ENCODE measurements at regions not wholly inside any gene's neighbourhood (a gene's known extent, or its start where the extent isn't known, plus 50 kb on each side); places are given as distances from the start of the nearest gene placed in this dataset.

DNA sequence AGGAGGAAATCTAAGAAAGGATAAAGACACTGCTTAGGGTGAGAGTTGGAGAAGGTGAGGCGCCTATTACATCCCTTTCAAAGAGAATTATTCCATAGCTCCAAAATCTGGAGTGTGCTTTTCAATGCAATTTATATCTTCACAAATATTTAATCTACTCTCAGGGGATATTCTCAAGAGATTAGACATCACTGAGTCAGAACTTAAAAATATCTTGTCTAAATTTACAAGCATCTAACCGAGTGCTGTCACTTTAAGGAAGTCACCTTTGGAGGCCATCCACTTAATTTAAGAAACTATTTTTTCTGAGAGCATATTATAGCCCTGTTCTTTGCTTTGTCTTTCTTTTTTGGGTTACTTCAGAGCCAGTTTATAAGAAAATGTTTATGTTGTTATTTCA, 134.6 kb downstream of the TNFSF18 start:
- no peaks in the 10 kb centered on the region for H3K9me3 ChIP-seq (ENCODE audit: low read length)
- TF ChIP-seq TAF1 (IDR thresholded peaks at IDR 0.05; ENCODE audit: low read depth) (no peak), MXI1 (conservative IDR thresholded peaks at IDR 0.05; ENCODE audit: poor library complexity, severe bottlenecking) (no peak), EP300 (conservative IDR thresholded peaks at IDR 0.05; ENCODE audit: poor library complexity, severe bottlenecking) (no peak), POLR2AphosphoS5 (IDR thresholded peaks at IDR 0.05) (no peak), RAD21 (conservative IDR thresholded peaks at IDR 0.05) (no peak), EZH2 (IDR thresholded peaks at IDR 0.05; ENCODE audit: borderline replicate concordance, insufficient read depth, low read length, poor library complexity, severe bottlenecking) (no peak), SMC3 (conservative IDR thresholded peaks at IDR 0.05; ENCODE audit: poor library complexity) (no peak)
- TF ChIP-seq, protein P1, sequence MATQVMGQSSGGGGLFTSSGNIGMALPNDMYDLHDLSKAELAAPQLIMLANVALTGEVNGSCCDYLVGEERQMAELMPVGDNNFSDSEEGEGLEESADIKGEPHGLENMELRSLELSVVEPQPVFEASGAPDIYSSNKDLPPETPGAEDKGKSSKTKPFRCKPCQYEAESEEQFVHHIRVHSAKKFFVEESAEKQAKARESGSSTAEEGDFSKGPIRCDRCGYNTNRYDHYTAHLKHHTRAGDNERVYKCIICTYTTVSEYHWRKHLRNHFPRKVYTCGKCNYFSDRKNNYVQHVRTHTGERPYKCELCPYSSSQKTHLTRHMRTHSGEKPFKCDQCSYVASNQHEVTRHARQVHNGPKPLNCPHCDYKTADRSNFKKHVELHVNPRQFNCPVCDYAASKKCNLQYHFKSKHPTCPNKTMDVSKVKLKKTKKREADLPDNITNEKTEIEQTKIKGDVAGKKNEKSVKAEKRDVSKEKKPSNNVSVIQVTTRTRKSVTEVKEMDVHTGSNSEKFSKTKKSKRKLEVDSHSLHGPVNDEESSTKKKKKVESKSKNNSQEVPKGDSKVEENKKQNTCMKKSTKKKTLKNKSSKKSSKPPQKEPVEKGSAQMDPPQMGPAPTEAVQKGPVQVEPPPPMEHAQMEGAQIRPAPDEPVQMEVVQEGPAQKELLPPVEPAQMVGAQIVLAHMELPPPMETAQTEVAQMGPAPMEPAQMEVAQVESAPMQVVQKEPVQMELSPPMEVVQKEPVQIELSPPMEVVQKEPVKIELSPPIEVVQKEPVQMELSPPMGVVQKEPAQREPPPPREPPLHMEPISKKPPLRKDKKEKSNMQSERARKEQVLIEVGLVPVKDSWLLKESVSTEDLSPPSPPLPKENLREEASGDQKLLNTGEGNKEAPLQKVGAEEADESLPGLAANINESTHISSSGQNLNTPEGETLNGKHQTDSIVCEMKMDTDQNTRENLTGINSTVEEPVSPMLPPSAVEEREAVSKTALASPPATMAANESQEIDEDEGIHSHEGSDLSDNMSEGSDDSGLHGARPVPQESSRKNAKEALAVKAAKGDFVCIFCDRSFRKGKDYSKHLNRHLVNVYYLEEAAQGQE (IDR thresholded peaks at IDR 0.05; ENCODE audit: borderline replicate concordance): no peak
- TF ChIP-seq, protein P2, sequence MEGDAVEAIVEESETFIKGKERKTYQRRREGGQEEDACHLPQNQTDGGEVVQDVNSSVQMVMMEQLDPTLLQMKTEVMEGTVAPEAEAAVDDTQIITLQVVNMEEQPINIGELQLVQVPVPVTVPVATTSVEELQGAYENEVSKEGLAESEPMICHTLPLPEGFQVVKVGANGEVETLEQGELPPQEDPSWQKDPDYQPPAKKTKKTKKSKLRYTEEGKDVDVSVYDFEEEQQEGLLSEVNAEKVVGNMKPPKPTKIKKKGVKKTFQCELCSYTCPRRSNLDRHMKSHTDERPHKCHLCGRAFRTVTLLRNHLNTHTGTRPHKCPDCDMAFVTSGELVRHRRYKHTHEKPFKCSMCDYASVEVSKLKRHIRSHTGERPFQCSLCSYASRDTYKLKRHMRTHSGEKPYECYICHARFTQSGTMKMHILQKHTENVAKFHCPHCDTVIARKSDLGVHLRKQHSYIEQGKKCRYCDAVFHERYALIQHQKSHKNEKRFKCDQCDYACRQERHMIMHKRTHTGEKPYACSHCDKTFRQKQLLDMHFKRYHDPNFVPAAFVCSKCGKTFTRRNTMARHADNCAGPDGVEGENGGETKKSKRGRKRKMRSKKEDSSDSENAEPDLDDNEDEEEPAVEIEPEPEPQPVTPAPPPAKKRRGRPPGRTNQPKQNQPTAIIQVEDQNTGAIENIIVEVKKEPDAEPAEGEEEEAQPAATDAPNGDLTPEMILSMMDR (IDR thresholded peaks at IDR 0.05; ENCODE audit: poor library complexity, severe bottlenecking): no peak
- no peaks in the 10 kb centered on the region for H3K9me2 ChIP-seq (ENCODE audit: insufficient read depth, low read length)
- no peak overlapping the region for H3K4me3 ChIP-seq (ENCODE audit: low read length)
- no peak overlapping the region for H3K9ac ChIP-seq (ENCODE audit: low read length)
- no peaks in the 10 kb centered on the region for H3K79me2 ChIP-seq (replicated peaks; ENCODE audit: insufficient read depth, low read length)
- H3F3A ChIP-seq (ENCODE audit: insufficient read depth, low read length, poor library complexity, severe bottlenecking): no peaks in the 10 kb centered on the region
- H4K20me1 ChIP-seq (ENCODE audit: insufficient read depth): no peaks in the 10 kb centered on the region
- no peak overlapping the region for H3K4me2 ChIP-seq (ENCODE audit: low read length)
- H2AFZ ChIP-seq (ENCODE audit: low read depth, low read length): no peak overlapping the region
- H3K27me3 ChIP-seq (ENCODE audit: insufficient read depth, low read depth, low read length): no peaks in the 10 kb centered on the region
- no peak overlapping the region for H3K27ac ChIP-seq (ENCODE audit: low read length)
- H3K36me3 ChIP-seq (ENCODE audit: insufficient read depth, low read length): no peaks in the 10 kb centered on the region

DNA sequence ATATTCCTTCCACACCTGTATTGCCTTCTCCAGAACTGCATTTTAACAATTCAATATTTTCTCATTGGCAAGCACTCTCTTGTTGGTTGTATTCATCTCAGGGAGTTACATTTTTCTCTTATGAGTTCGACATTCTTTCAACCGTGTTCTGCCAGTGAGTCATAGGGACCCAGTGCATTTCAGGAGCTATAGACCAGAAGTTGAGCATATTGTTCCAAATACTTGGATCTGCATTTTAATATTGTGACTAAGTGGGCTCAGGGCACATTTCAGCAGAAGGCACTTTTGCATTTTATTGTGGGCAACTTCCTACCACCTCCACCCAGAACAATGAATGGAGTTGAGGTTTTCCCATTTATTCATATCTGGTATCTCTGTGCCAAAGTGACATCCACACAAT, 132.8 kb downstream of the TNFSF18 start:
- Histone ChIP-seq H3K27ac (ENCODE audit: low read length) (no peak overlapping the region), H3F3A (ENCODE audit: insufficient read depth, low read length, poor library complexity, severe bottlenecking) (no peaks in the 10 kb centered on the region), H3K4me2 (ENCODE audit: low read length) (no peak overlapping the region), H3K9me3 (ENCODE audit: low read length) (no peaks in the 10 kb centered on the region), H2AFZ (ENCODE audit: low read depth, low read length) (no peak overlapping the region), H4K20me1 (ENCODE audit: insufficient read depth) (no peaks in the 10 kb centered on the region), H3K9ac (ENCODE audit: low read length) (no peak overlapping the region), H3K27me3 (ENCODE audit: insufficient read depth, low read depth, low read length) (no peaks in the 10 kb centered on the region), H3K4me3 (ENCODE audit: low read length) (no peak overlapping the region), H3K36me3 (ENCODE audit: insufficient read depth, low read length) (no peaks in the 10 kb centered on the region), H3K9me2 (ENCODE audit: insufficient read depth, low read length) (no peaks in the 10 kb centered on the region), H3K79me2 (replicated peaks; ENCODE audit: insufficient read depth, low read length) (no peaks in the 10 kb centered on the region)
- TF ChIP-seq SMC3 (conservative IDR thresholded peaks at IDR 0.05; ENCODE audit: poor library complexity) (no peak), MXI1 (conservative IDR thresholded peaks at IDR 0.05; ENCODE audit: poor library complexity, severe bottlenecking) (no peak), EP300 (conservative IDR thresholded peaks at IDR 0.05; ENCODE audit: poor library complexity, severe bottlenecking) (no peak), EZH2 (IDR thresholded peaks at IDR 0.05; ENCODE audit: borderline replicate concordance, insufficient read depth, low read length, poor library complexity, severe bottlenecking) (no peak)

All from neural cell (in vitro differentiated cells).